ENCODE measurements at regions not wholly inside any gene's neighbourhood (a gene's known extent, or its start where the extent isn't known, plus 50 kb on each side); places are given as distances from the start of the nearest gene placed in this dataset.

DNA sequence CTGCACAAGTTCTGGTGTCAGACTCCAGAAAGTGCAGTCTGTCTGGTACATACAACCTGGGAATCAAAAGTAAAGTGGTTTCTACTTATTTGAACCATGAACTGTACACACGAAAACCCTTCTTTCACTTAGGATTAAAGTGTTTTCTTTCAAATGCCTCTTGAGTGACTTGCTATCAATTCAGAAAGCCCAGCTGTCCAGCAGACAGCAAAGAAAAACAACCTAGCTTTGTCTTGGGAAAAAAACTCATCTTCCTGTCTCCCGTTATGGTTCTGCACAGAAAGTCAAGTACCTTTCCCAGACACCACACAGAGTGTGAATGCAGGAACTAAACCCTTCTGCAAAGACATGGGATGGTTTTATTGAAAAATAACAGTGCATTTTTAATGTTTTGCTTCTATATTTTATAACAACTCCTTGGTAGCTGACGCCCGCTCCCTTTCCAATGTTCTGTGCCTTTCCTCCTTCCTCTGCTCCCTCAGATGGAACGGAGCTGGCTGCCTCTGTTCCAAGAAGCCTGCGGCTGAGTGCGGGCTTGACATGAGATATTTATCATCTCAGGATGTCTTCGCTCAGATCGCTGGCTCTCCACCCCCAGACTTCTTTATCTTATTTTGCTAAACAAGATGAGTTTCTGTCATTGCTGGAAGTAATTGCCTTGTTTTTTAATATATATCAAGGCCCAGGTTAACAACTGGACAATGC is 322.3 kb upstream of the B3GAT1 start:
- TF ChIP-seq, protein P1, sequence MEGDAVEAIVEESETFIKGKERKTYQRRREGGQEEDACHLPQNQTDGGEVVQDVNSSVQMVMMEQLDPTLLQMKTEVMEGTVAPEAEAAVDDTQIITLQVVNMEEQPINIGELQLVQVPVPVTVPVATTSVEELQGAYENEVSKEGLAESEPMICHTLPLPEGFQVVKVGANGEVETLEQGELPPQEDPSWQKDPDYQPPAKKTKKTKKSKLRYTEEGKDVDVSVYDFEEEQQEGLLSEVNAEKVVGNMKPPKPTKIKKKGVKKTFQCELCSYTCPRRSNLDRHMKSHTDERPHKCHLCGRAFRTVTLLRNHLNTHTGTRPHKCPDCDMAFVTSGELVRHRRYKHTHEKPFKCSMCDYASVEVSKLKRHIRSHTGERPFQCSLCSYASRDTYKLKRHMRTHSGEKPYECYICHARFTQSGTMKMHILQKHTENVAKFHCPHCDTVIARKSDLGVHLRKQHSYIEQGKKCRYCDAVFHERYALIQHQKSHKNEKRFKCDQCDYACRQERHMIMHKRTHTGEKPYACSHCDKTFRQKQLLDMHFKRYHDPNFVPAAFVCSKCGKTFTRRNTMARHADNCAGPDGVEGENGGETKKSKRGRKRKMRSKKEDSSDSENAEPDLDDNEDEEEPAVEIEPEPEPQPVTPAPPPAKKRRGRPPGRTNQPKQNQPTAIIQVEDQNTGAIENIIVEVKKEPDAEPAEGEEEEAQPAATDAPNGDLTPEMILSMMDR (IDR thresholded peaks at IDR 0.05; ENCODE audit: insufficient read depth, low read depth, low read length): no peak
- no peak for TF ChIP-seq EZH2 (IDR thresholded peaks at IDR 0.05; ENCODE audit: insufficient read depth, low read length)

Data from astrocyte (in vitro differentiated cells and primary cell).